ENCODE measurements at regions not wholly inside any gene's neighbourhood (a gene's known extent, or its start where the extent isn't known, plus 50 kb on each side); places are given as distances from the start of the nearest gene placed in this dataset.
A peak's percentile ranks its signal among the peaks of the same experiment; 100 is the strongest.

GRCh38 chr18:22314001-22314400 is 103.7 kb downstream of the CTAGE1 start:
- TF ChIP-seq CTCF (IDR thresholded peaks at IDR 0.05; ENCODE audit: low read depth, low read length) = no peak
- no peaks in the 10 kb centered on the region for H3K9me3 ChIP-seq (ENCODE audit: control insufficient read depth, insufficient read depth, low read length)
- H3K27ac ChIP-seq (ENCODE audit: low read depth, low read length) = peak overlapping the region; percentile 92
- no peak overlapping the region for H3K4me3 ChIP-seq (ENCODE audit: low read depth, low read length)
- ChIA-PET CTCF (interaction anchor here (1.6 kb wide), 1 partner anchor 248 kb away, joined by 4 read pairs; no protein-coding TSS in a partner anchor), POLR2A (no interaction called here)
- no peaks in the 10 kb centered on the region for H3K27me3 ChIP-seq (ENCODE audit: control insufficient read depth, insufficient read depth, low read length)
- DNase-seq (ENCODE audit: low read depth, low spot score) = peak; percentile 20

GRCh38 chr18:22311301-22311700 is 106.4 kb downstream of the CTAGE1 start:
- no peak overlapping the region for H3K4me3 ChIP-seq (ENCODE audit: low read depth, low read length)
- peak; percentile 23 for DNase-seq (ENCODE audit: low read depth, low spot score)
- CTCF ChIA-PET = no interaction called here
- TF ChIP-seq CTCF (IDR thresholded peaks at IDR 0.05; ENCODE audit: low read depth, low read length) = no peak
- H3K27ac ChIP-seq (ENCODE audit: low read depth, low read length) = no peak overlapping the region
- no peaks in the 10 kb centered on the region for H3K9me3 ChIP-seq (ENCODE audit: control insufficient read depth, insufficient read depth, low read length)
- POLR2A ChIA-PET = no interaction called here
- H3K27me3 ChIP-seq (ENCODE audit: control insufficient read depth, insufficient read depth, low read length) = no peaks in the 10 kb centered on the region

- ChIA-PET CTCF (no interaction called here), POLR2A (interaction anchor here (0.7 kb wide), 1 partner anchor 73 kb away, joined by 3 read pairs; no protein-coding TSS in a partner anchor)
- no peak overlapping the region for H3K4me3 ChIP-seq (ENCODE audit: low read depth, low read length)
- H3K27ac ChIP-seq (ENCODE audit: low read depth, low read length) = peak overlapping the region; percentile 34
- no peaks in the 10 kb centered on the region for H3K9me3 ChIP-seq (ENCODE audit: control insufficient read depth, insufficient read depth, low read length)
- no peaks in the 10 kb centered on the region for H3K27me3 ChIP-seq (ENCODE audit: control insufficient read depth, insufficient read depth, low read length)
- no peak; the same call in 1 of the 2 replicates for TF ChIP-seq CTCF (IDR thresholded peaks at IDR 0.05; ENCODE audit: low read depth, low read length)
- DNase-seq (ENCODE audit: low read depth, low spot score) = peak; percentile 43
Measured at GRCh38 chr18:22309191-22309590, 108.5 kb downstream of the CTAGE1 start.

GRCh38 chr18:22307528-22307927 is 110.2 kb downstream of the CTAGE1 start:
- H3K27me3 ChIP-seq (ENCODE audit: control insufficient read depth, insufficient read depth, low read length) = peaks cover 2% of the 10 kb centered on the region
- CTCF ChIA-PET = no interaction called here
- no peak for TF ChIP-seq CTCF (IDR thresholded peaks at IDR 0.05; ENCODE audit: low read depth, low read length)
- POLR2A ChIA-PET = no interaction called here
- DNase-seq (ENCODE audit: low read depth, low spot score) = no peak
- H3K9me3 ChIP-seq (ENCODE audit: control insufficient read depth, insufficient read depth, low read length) = no peaks in the 10 kb centered on the region
- no peak overlapping the region for H3K4me3 ChIP-seq (ENCODE audit: low read depth, low read length)
- no peak overlapping the region for H3K27ac ChIP-seq (ENCODE audit: low read depth, low read length)

- H3K4me3 ChIP-seq (ENCODE audit: low read depth, low read length) = no peak overlapping the region
- POLR2A ChIA-PET = no interaction called here
- no peak for TF ChIP-seq CTCF (IDR thresholded peaks at IDR 0.05; ENCODE audit: low read depth, low read length)
- CTCF ChIA-PET = interaction anchor here (0.6 kb wide), 1 partner anchor 36 kb away, joined by 6 read pairs; no protein-coding TSS in a partner anchor
- H3K27me3 ChIP-seq (ENCODE audit: control insufficient read depth, insufficient read depth, low read length) = peaks cover 2% of the 10 kb centered on the region
- H3K27ac ChIP-seq (ENCODE audit: low read depth, low read length) = no peak overlapping the region
- no peaks in the 10 kb centered on the region for H3K9me3 ChIP-seq (ENCODE audit: control insufficient read depth, insufficient read depth, low read length)
- no peak for DNase-seq (ENCODE audit: low read depth, low spot score)
Measured at GRCh38 chr18:22303927-22304326, 113.8 kb downstream of the CTAGE1 start.

All from AG04450 (cell line).